ENCODE measurements at regions not wholly inside any gene's neighbourhood (a gene's known extent, or its start where the extent isn't known, plus 50 kb on each side); places are given as distances from the start of the nearest gene placed in this dataset.
"Not testable (repeated sequence)": the region's sequence is repeated elsewhere in the genome, so short reads cannot be mapped to it uniquely, and the experiment has no call there.

DNA sequence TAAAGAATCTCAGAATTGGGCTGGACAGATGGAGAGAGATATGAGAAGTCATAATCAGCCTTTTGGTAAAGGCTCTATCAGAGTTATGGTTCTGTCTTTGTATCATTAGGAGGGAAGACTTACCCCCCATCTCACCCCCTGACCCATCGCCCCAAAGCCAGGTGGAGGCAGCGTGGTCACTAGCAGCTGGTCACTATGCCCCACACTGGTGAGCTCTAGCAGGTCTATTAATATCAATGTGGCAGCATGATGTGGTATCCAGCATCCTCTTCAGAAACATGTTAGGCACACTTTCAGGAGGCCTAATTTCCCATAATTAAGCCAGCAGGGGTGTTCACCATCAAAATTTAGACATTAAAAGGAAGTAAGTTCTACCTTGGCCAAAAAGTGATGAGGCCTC, 183.8 kb upstream of the COX10 start:
- Mint-ChIP-seq H3K36me3 (ENCODE audit: low read depth) (no peaks in the 10 kb centered on the region), H3K9me3 (ENCODE audit: insufficient read depth) (no peaks in the 10 kb centered on the region), H3K4me3 (no peak overlapping the region), H3K27me3 (ENCODE audit: low read depth) (no peaks in the 10 kb centered on the region), H3K4me1 (ENCODE audit: low read depth) (no peaks in the 10 kb centered on the region), H3K27ac (no peak overlapping the region)
- ChIA-PET CTCF (no interaction called here), POLR2A (no interaction called here)
- ATAC-seq (no peak), DNase-seq (no peak)

GRCh38 chr17:13885953-13886889, 183.1 kb upstream of the COX10 start:
- Mint-ChIP-seq H3K9me3 (ENCODE audit: insufficient read depth) (no peaks in the 10 kb centered on the region), H3K27me3 (ENCODE audit: low read depth) (no peaks in the 10 kb centered on the region), H3K4me1 (ENCODE audit: low read depth) (no peaks in the 10 kb centered on the region), H3K36me3 (ENCODE audit: low read depth) (no peaks in the 10 kb centered on the region), H3K4me3 (no peak overlapping the region), H3K27ac (no peak overlapping the region)
- no peak for DNase-seq
- CTCF ChIA-PET, result no interaction called here
- ATAC-seq, result no peak
- POLR2A ChIA-PET, result no interaction called here

GRCh38 chr17:13888056-13888609, 181.2 kb upstream of the COX10 start:
- H3K4me1 Mint-ChIP-seq (ENCODE audit: low read depth), result no peaks in the 10 kb centered on the region
- ATAC-seq, result no peak
- no peak overlapping the region for H3K4me3 Mint-ChIP-seq
- no peaks in the 10 kb centered on the region for H3K36me3 Mint-ChIP-seq (ENCODE audit: low read depth)
- ChIA-PET CTCF (no interaction called here), POLR2A (no interaction called here)
- H3K27me3 Mint-ChIP-seq (ENCODE audit: low read depth), result no peaks in the 10 kb centered on the region
- no peaks in the 10 kb centered on the region for H3K9me3 Mint-ChIP-seq (ENCODE audit: insufficient read depth)
- DNase-seq, result no peak
- H3K27ac Mint-ChIP-seq, result no peak overlapping the region

GRCh38 chr17:13908971-13909370, 160.3 kb upstream of the COX10 start:
- CTCF ChIA-PET; POLR2A ChIA-PET; H3K36me3 Mint-ChIP-seq (ENCODE audit: low read depth); H3K4me1 Mint-ChIP-seq (ENCODE audit: low read depth); H3K27ac Mint-ChIP-seq; ATAC-seq; H3K4me3 Mint-ChIP-seq; H3K9me3 Mint-ChIP-seq (ENCODE audit: insufficient read depth); DNase-seq; H3K27me3 Mint-ChIP-seq (ENCODE audit: low read depth): not testable (repeated sequence)

DNA sequence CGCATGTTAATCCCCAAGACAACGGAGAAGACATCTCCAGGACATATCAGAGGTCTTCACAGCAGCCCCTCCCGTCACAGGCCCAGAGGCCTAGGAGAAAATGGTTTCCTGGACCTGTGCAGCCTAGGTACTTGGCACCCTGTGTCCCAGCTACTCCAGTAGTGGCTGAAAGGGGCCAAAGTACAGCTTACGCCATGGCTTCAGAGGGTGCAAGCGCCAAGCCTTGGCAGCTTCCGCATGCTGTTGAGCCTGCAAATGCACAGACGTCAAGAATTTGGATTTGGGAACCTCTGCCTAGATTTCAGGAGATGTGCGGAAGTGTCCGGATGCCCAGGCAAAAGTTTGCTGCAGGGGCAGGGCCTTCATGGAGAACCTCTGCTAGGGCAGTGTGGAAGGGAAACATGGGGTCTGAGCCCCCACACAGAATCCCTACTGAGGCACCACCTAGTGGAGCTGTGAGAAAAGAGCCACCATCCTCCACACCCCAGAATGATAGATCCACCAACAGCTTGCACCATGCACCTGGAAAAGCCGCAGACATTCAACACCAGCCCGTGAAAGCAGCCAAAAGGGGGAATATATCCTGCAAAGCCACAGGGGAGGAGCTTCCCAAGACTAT, 159.3 kb upstream of the COX10 start:
- Mint-ChIP-seq H3K9me3 (ENCODE audit: insufficient read depth) (no peaks in the 10 kb centered on the region), H3K27ac (no peak overlapping the region), H3K4me3 (no peak overlapping the region), H3K27me3 (ENCODE audit: low read depth) (no peaks in the 10 kb centered on the region), H3K36me3 (ENCODE audit: low read depth) (no peaks in the 10 kb centered on the region), H3K4me1 (ENCODE audit: low read depth) (no peaks in the 10 kb centered on the region)
- DNase-seq (no peak), ATAC-seq (no peak)
- ChIA-PET CTCF (no interaction called here), POLR2A (no interaction called here)

DNA sequence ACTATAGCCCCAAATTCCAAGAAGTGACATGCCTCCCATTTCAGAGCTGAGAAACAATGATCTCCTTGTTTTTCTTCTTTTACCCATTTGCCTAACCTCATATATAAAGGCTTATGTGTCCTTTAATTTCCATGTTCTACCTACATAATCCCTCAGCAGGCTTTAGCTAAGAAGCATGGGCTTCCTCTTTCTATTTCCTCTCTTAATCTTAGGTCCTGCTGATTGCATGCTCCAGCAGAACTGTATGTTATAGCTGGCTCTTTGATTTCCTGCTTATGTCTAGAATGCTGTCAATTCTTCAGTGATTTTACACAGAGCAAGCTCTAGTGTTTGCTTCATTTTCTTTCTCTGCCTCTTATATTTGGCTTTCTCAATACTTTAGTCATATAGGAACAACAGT, 151.7 kb upstream of the COX10 start:
- H3K27me3 Mint-ChIP-seq (ENCODE audit: low read depth), result no peaks in the 10 kb centered on the region
- no peak for DNase-seq
- no peak for ATAC-seq

DNA sequence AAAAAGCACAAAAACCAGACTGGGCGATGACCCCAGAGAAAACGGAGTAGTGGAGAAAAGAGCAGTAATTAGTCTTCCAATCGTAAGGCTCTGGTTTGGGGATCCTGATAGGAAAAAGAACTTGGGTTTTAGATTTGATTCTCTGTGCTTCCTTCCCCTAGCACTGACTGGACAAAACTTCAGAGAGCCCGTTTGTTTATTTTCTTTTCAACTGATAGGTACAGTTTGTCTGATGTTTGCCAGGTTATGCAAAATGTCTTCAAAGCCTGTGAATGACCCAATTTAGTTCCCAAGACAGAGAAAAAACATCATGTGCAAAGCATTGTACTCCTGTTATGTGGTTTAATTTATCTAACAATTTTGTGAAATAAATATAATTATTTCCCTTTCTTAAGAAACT, 151.1 kb upstream of the COX10 start:
- POLR2A ChIA-PET, result no interaction called here
- CTCF ChIA-PET, result no interaction called here
- Mint-ChIP-seq H3K4me3 (no peak overlapping the region), H3K27me3 (ENCODE audit: low read depth) (no peaks in the 10 kb centered on the region), H3K4me1 (ENCODE audit: low read depth) (no peaks in the 10 kb centered on the region), H3K27ac (no peak overlapping the region), H3K36me3 (ENCODE audit: low read depth) (no peaks in the 10 kb centered on the region), H3K9me3 (ENCODE audit: insufficient read depth) (no peaks in the 10 kb centered on the region)
- DNase-seq, result no peak
- ATAC-seq, result no peak

More for the DNA sequence above, 151.7 kb upstream of the COX10 start:
- Mint-ChIP-seq H3K36me3 (ENCODE audit: low read depth) (no peaks in the 10 kb centered on the region), H3K27ac (no peak overlapping the region), H3K4me3 (no peak overlapping the region), H3K4me1 (ENCODE audit: low read depth) (no peaks in the 10 kb centered on the region), H3K9me3 (ENCODE audit: insufficient read depth) (no peaks in the 10 kb centered on the region)
- ChIA-PET CTCF (no interaction called here), POLR2A (no interaction called here)

- DNase-seq (no peak), ATAC-seq (no peak)
- ChIA-PET CTCF (no interaction called here), POLR2A (no interaction called here)
- Mint-ChIP-seq H3K9me3 (ENCODE audit: insufficient read depth) (no peaks in the 10 kb centered on the region), H3K27me3 (ENCODE audit: low read depth) (no peaks in the 10 kb centered on the region), H3K27ac (no peak overlapping the region), H3K4me1 (ENCODE audit: low read depth) (no peaks in the 10 kb centered on the region), H3K36me3 (ENCODE audit: low read depth) (no peaks in the 10 kb centered on the region), H3K4me3 (no peak overlapping the region)
Measured at GRCh38 chr17:13919818-13920217, 149.5 kb upstream of the COX10 start.

GRCh38 chr17:13920413-13920812, 148.9 kb upstream of the COX10 start:
- no peaks in the 10 kb centered on the region for H3K9me3 Mint-ChIP-seq (ENCODE audit: insufficient read depth)
- ATAC-seq, result no peak

DNA sequence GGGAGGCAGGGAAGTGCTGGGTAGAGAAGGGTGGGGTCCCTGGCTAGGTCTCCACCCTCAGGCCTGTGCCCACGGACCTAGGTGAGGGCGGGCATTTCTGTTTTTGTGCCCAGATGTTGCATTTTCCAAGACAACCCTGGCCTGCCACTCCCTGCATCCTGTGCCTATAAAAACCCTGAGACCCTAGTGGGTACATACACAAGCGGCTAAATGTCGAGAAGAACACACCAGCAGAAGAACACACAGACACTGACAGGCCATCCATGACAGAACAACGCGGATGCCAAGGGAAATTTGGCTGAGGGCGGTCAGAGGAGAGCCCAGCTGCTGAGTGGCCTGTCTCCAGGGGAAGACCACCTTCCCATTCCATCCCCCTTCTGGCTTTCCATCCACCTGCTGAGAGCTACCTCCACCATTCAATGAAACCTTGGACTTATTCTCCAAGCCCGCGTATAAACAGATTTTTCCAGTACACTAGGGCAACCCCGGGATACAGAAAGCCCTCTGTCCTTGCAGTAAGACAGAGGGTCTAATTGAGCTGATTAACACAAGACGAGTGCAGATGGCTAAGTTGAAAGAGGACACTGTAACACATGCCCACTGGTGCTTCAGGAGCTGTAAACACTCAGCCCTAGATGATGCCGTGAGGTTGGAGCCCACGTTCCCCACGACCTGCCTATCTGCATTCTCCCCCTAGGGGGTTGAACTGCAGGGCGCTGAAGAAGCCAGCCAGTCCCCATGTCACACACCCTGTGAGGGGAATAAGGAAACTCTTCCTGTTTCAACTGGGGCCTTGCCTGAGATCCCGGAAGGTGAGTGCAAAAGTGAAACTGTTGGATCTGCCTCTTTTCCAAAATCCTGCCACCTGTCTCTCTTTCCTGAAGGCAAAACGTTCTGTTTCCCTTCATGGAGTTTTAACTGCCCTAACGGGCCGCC, 147.2 kb upstream of the COX10 start:
- ChIA-PET POLR2A (interaction anchor here (0.5 kb wide), 1 partner anchor 90 kb away, joined by 3 read pairs; no protein-coding TSS in a partner anchor), CTCF (no interaction called here)
- DNase-seq, result no peak
- Mint-ChIP-seq H3K4me1 (ENCODE audit: low read depth) (no peaks in the 10 kb centered on the region), H3K36me3 (ENCODE audit: low read depth) (no peaks in the 10 kb centered on the region), H3K27me3 (ENCODE audit: low read depth) (no peaks in the 10 kb centered on the region), H3K27ac (no peak overlapping the region), H3K4me3 (no peak overlapping the region), H3K9me3 (ENCODE audit: insufficient read depth) (no peaks in the 10 kb centered on the region)
- ATAC-seq, result no peak

More at GRCh38 chr17:13920413-13920812, 148.9 kb upstream of the COX10 start:
- Mint-ChIP-seq H3K27me3 (ENCODE audit: low read depth) (no peaks in the 10 kb centered on the region), H3K4me1 (ENCODE audit: low read depth) (no peaks in the 10 kb centered on the region), H3K4me3 (no peak overlapping the region), H3K27ac (no peak overlapping the region), H3K36me3 (ENCODE audit: low read depth) (no peaks in the 10 kb centered on the region)
- ChIA-PET POLR2A (no interaction called here), CTCF (no interaction called here)
- no peak for DNase-seq

GRCh38 chr17:13922885-13923284, 146.4 kb upstream of the COX10 start:
- ATAC-seq, result no peak
- CTCF ChIA-PET, result no interaction called here
- DNase-seq, result no peak
- Mint-ChIP-seq H3K27ac (no peak overlapping the region), H3K4me1 (ENCODE audit: low read depth) (no peaks in the 10 kb centered on the region), H3K36me3 (ENCODE audit: low read depth) (no peaks in the 10 kb centered on the region), H3K4me3 (no peak overlapping the region), H3K27me3 (ENCODE audit: low read depth) (no peaks in the 10 kb centered on the region), H3K9me3 (ENCODE audit: insufficient read depth) (no peaks in the 10 kb centered on the region)
- POLR2A ChIA-PET, result no interaction called here

GRCh38 chr17:13925579-13925978, 143.7 kb upstream of the COX10 start:
- H3K36me3 Mint-ChIP-seq (ENCODE audit: low read depth), result no peaks in the 10 kb centered on the region
- H3K4me1 Mint-ChIP-seq (ENCODE audit: low read depth), result no peaks in the 10 kb centered on the region
- DNase-seq (no peak), ATAC-seq (no peak)
- no peaks in the 10 kb centered on the region for H3K27me3 Mint-ChIP-seq (ENCODE audit: low read depth)
- peaks cover 4% of the 10 kb centered on the region for H3K9me3 Mint-ChIP-seq (ENCODE audit: insufficient read depth)
- ChIA-PET POLR2A (no interaction called here), CTCF (no interaction called here)
- no peak overlapping the region for H3K27ac Mint-ChIP-seq
- no peak overlapping the region for H3K4me3 Mint-ChIP-seq
